GM21737 (cell line): ENCODE measurements at regions not wholly inside any gene's neighbourhood (a gene's known extent, or its start where the extent isn't known, plus 50 kb on each side); places are given as distances from the start of the nearest gene placed in this dataset.
"Not testable (repeated sequence)": the region's sequence is repeated elsewhere in the genome, so short reads cannot be mapped to it uniquely, and the experiment has no call there.

Experiments
- ATAC-seq: cut with Tn5 transposase; IDR thresholded peaks from one replicate; pipeline ENCODE4 v1.9.1; 2021; ENCODE audit warnings: mild to moderate bottlenecking, moderate library complexity; ENCODE audit not compliant: unreplicated experiment

- ATAC-seq = not testable (repeated sequence)
These were observed 352.8 kb upstream of the FRG2C start for GRCh38 chr3:75311306-75311705.

GRCh38 chr3:75312469-75312868 lies 351.7 kb upstream of the FRG2C start:
- not testable (repeated sequence) for ATAC-seq

- ATAC-seq = not testable (repeated sequence)
These were observed 344.4 kb upstream of the FRG2C start for GRCh38 chr3:75319776-75320175.

GRCh38 chr3:75320369-75320768 lies 343.8 kb upstream of the FRG2C start:
- ATAC-seq = no peak

GRCh38 chr3:75321060-75321459 lies 343.1 kb upstream of the FRG2C start:
- ATAC-seq = no peak

GRCh38 chr3:75323936-75324335 lies 340.2 kb upstream of the FRG2C start:
- not testable (repeated sequence) for ATAC-seq

GRCh38 chr3:75325716-75326115 lies 338.4 kb upstream of the FRG2C start:
- ATAC-seq = no peak

- ATAC-seq = no peak
These were observed 336.7 kb upstream of the FRG2C start for GRCh38 chr3:75327453-75327852.

- ATAC-seq = no peak
These were observed 334.5 kb upstream of the FRG2C start for GRCh38 chr3:75329476-75330097.

GRCh38 chr3:75330446-75330845 lies 333.7 kb upstream of the FRG2C start:
- not testable (repeated sequence) for ATAC-seq

- not testable (repeated sequence) for ATAC-seq
These were observed 332.0 kb upstream of the FRG2C start for GRCh38 chr3:75332090-75332489.

GRCh38 chr3:75332794-75333193 lies 331.3 kb upstream of the FRG2C start:
- ATAC-seq = no peak

- no peak for ATAC-seq
These were observed 329.8 kb upstream of the FRG2C start for GRCh38 chr3:75334299-75334698.

GRCh38 chr3:75337226-75337900 lies 326.8 kb upstream of the FRG2C start:
- ATAC-seq = no peak

- ATAC-seq = no peak
These were observed 325.8 kb upstream of the FRG2C start for GRCh38 chr3:75338342-75338741.

GRCh38 chr3:75341324-75342067 lies 322.6 kb upstream of the FRG2C start:
- no peak for ATAC-seq

GRCh38 chr3:75342425-75342824 lies 321.7 kb upstream of the FRG2C start:
- no peak for ATAC-seq

GRCh38 chr3:75350536-75350935 lies 313.6 kb upstream of the FRG2C start:
- not testable (repeated sequence) for ATAC-seq

GRCh38 chr3:75362086-75362784 lies 301.9 kb upstream of the FRG2C start:
- ATAC-seq = not testable (repeated sequence)

- not testable (repeated sequence) for ATAC-seq
These were observed 291.2 kb upstream of the FRG2C start for GRCh38 chr3:75372964-75373363.

- ATAC-seq = not testable (repeated sequence)
These were observed 284.3 kb upstream of the FRG2C start for GRCh38 chr3:75379840-75380239.
